Non-pigmented ciliary epithelial cell (primary cell): ENCODE measurements at regions not wholly inside any gene's neighbourhood (a gene's known extent, or its start where the extent isn't known, plus 50 kb on each side); places are given as distances from the start of the nearest gene placed in this dataset.

Source experiments
- DNase-seq: peaks from one replicate; pipeline ENCODE4 v3.0.0-alpha.2; 2010; ENCODE audit warnings: low read depth

GRCh38 chr2:200212862-200213425 lies 93.5 kb upstream of the SPATS2L start:
- DNase-seq, result no peak

GRCh38 chr2:200216310-200216709 lies 90.2 kb upstream of the SPATS2L start:
- no peak for DNase-seq

GRCh38 chr2:200217320-200217719 lies 89.2 kb upstream of the SPATS2L start:
- DNase-seq, result no peak

DNA sequence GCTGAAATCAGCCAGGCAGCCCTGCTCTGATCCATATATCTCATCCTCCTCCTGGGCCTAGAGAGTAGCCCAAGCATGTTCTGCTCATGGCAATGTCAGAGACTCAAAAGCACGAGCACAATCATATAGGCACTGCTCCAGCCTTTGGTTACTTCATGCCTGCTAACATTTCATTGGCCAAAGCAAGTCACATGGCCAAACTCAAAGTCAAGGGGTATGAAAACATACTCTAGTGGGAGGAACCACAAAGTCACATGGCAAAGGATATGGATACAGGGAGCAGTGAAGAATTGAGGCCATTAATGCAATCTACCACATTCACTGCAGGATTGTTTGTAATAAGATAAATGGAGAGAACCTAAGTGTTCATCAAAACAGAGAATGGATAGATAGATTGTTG lies 87.8 kb upstream of the SPATS2L start:
- DNase-seq, result no peak

GRCh38 chr2:200219309-200220113 lies 87.0 kb upstream of the SPATS2L start:
- no peak for DNase-seq

DNA sequence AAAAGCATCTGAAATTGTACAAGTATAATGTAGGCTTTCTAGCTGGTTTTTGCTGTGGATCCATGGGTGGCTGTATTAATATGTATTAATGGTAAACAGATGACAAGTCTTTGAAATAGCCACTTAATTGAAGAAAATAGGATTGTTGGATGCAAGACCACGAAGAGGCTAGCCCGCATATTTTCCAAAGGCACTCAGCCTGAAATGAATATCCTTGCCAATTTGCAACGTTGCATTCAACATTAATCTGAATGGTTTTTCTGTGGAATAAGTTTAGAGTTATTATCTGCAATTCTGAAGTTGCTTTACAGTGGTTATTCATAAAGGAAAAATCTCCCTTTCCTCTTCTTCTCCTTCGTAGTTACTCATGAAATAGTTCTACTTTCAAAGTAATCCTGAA lies 86.2 kb upstream of the SPATS2L start:
- DNase-seq, result no peak

DNA sequence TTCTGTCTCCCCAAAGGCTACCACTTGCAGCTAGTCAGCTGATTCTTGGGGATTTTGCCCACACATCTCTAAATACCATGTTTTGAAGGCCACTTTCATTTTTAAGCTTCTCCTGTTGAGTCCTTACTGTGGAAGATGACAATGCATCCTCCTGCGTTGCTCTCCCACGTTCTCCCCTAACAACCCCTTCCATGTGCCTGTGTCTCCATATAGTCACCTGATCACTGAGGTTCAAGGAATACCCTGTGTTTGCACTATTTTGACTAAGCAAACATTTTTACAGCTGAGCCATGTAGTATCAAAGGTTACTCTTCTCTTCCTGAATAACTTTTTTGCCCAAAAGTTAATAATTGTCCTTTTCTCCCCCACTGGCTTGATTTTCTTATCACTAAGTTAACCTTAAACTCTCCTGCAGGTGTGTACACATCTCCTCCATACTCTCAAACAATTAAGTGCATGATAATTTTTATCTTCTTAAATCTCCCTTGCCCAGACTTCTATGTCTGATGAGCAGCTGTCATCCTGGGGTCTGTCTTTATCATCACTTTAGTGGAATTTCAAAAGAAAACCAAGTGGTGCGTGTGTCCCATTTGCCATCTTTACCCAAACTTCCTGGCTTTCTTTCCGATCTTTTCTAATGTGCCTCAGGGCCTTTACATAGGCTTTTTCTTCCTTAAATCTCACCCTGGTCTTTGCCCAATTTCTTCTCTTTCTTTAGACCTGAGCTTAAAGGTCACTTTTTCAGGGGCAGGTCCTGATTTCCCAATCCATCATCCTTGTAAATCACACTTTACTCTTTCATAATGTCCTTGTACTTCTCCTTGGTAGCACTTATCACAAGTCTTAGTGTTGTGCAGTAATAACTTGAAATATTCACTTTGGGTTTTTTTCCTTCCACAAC lies 85.2 kb upstream of the SPATS2L start:
- DNase-seq, result no peak

- no peak for DNase-seq
Measured at GRCh38 chr2:200222791-200223190, 83.7 kb upstream of the SPATS2L start.

DNA sequence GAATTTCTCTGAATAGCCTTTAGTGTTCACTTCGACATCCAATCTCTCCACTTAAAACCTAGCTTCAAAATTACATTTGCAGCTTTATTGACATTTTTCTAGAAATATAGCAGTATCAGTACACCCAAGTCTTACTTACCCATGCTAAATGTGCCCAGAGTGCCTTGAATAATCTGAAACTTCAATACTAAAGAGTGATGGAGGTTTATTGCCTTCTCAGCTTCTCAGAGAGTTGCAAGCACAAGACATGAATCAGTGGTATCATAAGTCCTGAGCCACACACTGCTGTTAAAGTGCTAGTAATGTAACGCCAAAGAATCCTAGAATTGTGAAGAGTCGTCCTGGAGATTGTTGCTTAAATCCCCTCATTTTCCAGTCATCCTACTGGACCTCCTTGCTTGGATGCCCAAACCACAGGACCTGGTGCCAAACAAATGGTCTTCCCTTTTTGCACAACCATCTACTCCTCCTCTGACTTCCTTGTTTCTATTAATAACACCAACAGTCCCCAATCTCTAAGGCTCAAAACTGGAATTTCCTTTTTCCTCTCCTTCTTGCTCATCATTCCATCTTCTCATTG lies 83.2 kb upstream of the SPATS2L start:
- no peak for DNase-seq

DNA sequence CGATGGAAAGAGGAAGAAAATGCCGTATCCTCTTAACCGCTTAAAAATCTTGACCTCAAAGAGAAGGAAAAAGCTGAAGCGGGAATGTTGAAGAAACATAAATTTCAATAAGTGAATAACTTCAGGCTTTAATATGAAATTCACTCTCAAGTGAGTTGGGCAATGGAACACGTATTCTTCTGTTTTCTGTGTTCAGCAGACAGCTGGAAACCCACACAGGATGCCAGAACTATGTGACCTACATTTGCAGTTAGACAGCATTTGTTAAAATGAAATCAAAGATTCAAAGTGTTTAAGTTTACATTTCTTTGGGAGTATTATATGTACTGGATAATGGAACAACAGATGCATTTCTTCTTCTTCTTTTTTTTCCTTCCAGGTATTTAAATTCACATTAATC lies 80.5 kb upstream of the SPATS2L start:
- no peak for DNase-seq

DNA sequence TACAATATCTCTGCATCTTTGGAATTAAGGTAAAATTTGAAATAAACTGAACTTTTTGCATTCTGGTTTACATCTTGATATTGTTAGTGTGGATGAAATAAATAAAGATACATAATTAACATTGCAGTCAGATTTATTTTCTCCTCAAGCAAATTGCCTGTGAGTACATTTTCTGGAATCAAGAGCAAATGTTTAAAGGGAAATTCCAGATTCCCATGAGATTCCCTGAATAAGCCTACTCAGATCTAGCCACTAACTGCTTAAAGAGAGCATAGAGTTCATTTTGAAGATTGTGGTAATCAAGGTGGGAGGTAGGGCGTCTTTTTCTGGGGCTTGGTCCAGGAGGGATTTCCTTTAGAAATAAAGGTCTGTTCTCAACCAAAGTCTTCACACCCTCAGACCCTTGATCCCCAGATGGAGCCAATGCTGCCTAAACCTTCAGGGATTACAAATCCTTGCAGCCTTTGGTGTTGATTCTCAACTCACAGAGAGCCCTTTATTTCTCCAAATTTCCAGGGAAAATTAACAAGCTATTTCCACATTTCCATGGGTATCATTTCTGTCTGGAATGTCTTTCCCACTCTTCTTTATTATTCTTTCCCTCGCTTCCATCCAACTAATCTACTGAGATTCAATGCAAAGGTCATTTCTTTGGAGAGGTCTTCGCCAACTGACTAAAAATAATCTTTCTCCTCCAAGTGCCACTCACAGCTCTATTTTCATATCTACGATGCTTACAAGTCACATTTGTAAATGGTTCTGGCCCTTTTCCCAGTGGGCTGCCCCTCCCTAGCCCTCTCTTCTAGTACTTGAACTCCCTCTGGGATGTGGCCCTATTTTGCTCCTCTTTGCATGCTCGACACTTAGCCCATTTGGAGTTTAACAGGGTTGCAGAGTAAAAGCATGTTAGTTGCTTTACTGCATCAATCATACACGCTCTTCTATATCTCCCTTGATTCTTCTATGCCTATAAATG lies 79.8 kb upstream of the SPATS2L start:
- no peak for DNase-seq

DNA sequence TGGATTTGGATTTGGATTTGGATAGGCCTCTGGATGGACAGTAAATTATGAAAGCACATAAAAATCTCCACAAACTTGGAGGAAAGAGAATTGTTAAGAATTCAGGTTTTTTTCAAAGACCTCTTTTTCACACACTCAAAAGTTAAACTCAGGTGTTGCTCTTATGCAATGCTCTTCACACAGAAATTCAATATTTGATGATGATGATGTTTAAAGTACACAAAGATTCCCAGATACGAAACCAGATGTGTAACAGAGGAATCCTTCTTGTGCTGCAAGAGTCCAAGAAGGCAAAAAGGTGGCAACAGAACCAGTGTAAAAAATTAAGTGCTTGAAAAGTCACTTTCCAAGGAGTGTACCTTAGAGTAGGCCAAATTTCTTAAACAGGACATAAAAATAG lies 75.8 kb upstream of the SPATS2L start:
- no peak for DNase-seq

- no peak for DNase-seq
Measured at GRCh38 chr2:200235533-200235932, 71.0 kb upstream of the SPATS2L start.

DNA sequence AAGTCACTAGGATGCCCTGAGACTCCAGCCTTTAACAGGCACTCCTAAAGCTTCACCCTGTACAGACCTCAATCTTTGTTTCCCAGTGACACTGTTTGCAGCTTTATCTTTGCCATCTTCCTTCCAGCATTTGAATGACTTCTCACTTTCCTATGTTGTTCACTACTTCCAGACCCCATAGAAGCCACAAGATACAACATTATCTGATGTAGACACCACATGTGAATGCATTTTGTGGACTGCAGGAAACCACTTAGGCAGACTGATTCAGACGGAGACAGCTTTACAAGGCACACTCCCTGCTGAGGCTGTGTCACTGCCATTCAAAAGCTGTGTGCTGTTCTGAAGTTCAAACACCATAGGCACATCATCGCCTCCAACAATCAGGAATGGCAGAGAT lies 67.3 kb upstream of the SPATS2L start:
- DNase-seq, result peak; percentile 22

DNA sequence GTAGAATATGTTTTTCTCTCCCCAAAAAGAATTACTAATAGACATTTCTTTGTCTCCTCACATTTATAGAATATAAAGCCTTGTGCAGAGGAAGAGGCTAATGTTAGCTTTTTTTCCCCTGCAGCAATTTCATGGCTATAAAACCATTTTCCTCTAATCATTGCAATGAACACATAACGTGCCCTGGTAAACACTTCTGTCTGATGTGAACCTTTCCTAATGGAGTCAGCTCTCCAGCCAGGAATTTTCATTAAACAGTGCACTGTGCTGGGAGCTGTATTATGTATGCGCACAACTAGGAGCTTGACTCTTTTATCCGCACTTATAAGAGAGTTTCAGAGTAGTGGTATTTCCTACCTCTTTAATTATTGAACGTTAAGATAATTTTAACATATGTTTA lies 63.9 kb upstream of the SPATS2L start:
- no peak for DNase-seq

GRCh38 chr2:200243441-200243840 lies 63.1 kb upstream of the SPATS2L start:
- no peak for DNase-seq

DNA sequence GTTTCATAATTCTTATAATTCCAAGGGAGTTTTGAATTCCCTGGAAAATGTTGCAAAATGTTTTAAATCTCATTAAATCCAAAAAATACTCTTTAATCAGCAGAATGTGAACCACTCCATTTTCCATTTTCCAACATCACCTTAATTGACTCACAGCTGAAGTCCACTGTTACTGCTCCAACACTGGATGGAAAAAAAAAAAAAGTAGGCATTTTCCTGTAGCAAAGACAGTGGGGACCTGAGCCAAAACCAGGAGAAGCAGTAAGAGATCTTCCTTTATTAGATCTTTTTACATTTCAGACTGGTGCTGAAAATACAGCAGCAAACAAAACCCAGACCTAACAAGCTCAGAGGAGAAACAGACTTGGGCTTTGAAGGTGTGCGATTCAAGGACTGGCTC lies 62.4 kb upstream of the SPATS2L start:
- DNase-seq, result no peak

- peak; percentile 30 for DNase-seq
Measured at GRCh38 chr2:200247494-200247893, 59.0 kb upstream of the SPATS2L start.

GRCh38 chr2:200252265-200253067 lies 54.0 kb upstream of the SPATS2L start:
- peak; percentile 35 for DNase-seq

DNA sequence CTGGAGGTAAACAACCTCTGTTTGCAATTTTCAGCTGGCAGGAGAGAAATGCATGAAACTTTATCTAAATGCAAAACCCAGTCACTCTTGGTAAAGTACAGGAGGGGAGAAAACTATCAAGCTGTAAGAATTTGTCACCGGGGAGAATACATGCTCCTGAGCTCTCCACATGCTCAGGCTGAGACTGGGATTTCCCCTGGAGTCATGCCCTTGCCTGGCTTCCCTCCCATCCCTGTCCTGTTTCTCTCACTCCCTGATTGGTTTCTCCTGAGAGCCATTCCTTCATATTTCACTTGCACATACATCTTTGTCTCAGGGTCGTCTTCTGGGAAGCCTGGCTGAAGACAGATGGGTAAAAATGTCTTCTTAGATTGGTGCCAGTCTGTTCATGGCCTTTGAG lies 52.9 kb upstream of the SPATS2L start:
- DNase-seq, result no peak

DNA sequence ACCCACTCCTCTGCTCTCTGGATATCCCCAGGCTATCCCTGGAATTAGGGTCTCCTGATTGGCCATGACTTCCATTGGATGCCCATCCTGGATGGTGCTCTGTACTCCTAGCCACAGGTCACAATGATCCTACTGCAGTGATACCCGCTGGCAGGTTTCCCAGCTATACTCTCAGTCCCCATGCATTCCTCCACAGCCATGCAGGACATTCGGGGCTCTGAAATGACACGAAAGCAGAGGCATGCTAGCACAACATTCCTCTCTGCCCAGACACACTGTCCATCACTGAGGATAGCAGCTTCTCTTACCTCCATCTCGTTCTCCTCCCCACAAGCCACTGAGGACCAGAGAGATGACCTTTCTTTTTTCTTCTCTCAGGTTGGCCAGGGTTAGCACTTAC lies 51.7 kb upstream of the SPATS2L start:
- DNase-seq, result no peak
